Activated CD4-positive, alpha-beta T cell treated with anti-CD3 and anti-CD28 coated beads, Interleukin-2, amount 50 U/mL, for 4 hours (primary cell): ENCODE measurements at regions not wholly inside any gene's neighbourhood (a gene's known extent, or its start where the extent isn't known, plus 50 kb on each side); places are given as distances from the start of the nearest gene placed in this dataset.

Experiments used
- DNase-seq, 2 experiments: peaks; one replicate each; pipeline ENCODE4 v3.0.0-alpha.2; 2020

GRCh38 chr14:97539884-97540283, 742.7 kb downstream of the VRK1 start:
- DNase-seq, result no peak

DNA sequence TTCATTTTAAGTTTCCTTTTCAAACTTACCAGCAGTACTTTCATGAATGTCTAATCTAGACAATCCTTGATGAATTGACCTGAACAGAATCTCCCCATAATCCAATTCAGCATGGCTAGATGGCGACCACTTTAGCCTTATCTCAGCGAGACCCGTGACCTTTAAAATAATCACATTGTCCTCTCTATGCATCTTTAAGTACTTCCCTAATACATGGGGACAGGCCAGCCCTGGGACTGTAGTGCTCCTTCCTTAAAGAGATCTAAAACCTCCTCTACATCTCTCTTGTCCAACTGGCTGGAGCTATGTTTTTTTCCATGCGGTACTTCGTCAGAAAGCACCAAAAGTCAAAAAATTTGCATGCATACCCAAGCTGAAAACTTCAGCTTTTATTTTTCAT, 746.0 kb downstream of the VRK1 start:
- DNase-seq, result no peak

- DNase-seq, result no peak
Measured at GRCh38 chr14:97543816-97544215, 746.6 kb downstream of the VRK1 start.

DNA sequence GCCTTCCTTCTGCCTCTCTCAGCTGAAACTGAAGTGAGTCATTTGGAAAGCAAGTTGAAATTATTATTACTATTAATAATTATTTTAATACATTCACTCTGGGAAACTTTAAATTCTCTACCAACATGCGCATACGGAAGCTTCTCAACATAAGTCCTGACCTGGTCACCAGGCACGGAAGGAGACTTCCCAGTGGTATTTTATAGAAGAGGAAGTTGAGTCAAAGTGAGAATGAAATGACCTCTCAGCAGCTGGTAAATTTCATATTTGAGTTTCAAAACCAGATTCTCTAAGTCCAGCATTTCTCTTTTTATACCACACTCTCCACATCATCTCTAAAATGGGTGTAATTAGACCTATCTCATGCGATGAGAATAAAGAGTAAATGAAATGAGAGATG, 747.4 kb downstream of the VRK1 start:
- DNase-seq, result no peak

DNA sequence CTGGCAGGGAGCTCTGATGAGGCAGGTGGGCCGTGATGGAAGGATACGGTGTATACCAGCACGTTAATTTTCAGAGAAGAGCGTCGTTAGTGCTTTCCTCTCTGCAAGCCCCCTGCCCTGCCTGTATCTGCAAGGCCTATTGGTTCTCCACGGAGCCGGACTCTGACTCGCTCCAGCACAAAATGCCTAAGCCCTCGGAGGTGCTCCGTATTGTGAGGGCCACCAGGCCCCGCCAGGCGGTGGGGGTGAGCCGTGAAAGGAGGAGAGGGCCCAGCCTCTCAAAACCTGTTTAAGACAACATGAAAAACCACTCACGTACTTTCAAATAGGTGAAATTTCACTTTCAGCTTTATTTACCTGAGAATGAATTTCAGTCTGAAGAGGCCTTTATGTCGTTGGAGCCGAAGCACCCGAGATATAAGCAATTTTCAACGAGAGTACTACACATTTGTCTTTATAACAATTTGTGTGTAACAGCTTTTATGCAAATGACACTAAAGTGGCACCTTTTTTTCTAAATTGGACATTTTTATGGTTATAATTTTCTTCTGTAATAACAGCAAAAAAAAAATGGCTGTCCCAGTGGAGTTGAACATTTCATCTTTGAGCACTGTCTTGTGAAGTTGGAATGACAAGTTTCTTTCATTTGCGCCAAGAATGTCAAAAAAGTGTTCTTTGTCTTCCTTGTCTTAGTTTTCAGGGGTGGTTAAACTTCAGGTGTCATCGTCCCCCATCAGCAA, 749.5 kb downstream of the VRK1 start:
- no peak for DNase-seq

GRCh38 chr14:97550463-97550862, 753.3 kb downstream of the VRK1 start:
- no peak for DNase-seq

- DNase-seq, result no peak
Measured at GRCh38 chr14:97554597-97554996, 757.4 kb downstream of the VRK1 start.

DNA sequence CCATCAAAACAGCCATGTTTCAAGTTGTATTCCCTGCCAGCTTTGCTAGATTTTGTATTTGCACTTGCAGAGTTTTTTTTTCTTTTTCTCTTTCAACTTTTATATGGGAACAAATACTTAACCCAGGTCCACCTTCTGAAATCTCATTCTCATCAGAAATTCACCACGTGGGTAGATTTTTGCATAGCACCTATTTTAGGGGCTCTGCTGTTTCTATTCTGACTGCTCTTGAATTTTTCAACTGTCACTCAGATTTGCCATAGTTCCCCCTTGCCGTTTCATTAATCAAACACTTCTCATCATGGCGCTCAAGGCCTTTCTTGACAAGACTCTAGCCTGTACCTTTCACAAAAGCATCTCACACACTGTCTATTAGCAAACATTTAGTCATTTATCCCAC, 767.2 kb downstream of the VRK1 start:
- no peak for DNase-seq

DNA sequence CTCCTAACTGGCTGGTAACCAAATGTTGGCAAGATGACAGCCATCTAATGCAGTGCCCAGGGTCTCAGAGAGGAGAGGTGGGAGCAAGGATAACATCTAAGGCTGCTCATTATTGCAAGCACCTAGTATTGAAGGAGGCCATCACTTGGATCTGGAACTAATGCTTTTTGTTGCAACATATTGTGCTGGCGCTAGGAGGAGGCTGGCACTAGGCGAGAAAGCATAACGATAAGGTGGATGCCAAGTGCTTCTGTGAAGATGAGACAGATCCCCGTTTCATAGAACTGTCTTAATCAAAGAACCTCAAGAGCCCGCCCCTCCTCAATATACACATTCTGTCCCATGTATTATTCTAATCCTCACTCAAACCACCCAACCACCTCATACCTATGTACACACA, 774.0 kb downstream of the VRK1 start:
- DNase-seq, result no peak

GRCh38 chr14:97571866-97572555, 774.8 kb downstream of the VRK1 start:
- no peak for DNase-seq

DNA sequence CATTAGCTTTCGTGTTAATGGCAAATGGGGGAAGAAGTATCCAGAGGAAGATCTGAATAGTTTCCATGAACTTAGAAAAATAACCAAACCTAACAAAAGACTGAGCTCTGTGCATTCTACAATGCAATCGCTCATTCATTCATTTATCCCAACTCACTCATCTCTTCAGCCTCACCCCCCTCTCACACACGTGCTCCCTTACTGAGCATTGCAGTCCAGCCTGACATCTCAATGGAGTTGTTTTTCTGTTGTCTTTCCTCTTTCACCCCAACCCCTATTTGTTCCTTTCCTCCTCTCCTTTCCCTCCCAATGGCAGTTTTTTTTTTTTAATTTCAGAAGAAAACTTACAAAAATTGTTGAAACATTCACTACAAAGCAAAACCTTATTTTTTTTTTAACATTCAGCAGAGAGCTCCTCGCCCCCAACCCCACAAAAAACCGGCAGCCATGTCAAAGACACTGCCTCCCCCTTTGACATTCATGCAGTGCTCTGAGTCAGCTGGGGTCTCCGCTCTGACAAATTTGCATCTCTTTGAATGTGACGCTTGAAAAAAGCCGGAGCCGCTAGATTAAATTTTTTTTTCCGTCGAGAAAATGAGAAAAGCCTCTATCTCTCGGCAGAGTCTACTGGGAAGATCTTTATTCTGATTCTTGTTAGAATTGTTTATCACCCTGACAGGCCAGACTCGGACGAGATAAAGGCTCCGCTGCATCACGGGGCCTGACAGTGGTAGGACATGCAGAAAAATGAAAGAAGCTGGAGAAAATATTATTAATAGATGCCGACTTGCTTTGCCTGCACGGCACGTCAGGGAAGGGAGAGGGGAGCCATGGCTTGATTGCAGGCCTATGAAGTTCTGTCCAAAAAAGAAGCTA, 775.6 kb downstream of the VRK1 start:
- no peak for DNase-seq

DNA sequence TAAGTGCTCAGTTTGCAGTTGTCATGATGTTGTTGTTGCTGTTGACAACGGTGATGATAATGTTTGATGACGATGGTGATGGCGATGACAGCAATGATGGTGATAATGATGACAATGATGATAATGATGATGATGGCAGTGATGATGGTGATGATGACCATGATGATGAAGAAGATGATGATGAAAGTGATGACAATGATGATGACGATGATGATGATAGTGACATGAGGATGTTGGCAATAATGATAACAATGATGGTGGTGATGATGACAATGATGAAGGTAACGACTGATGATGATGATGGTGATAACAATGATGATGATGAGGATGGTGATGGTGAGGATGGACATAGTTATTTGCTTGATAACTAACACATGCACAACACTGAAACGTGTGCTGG, 778.5 kb downstream of the VRK1 start:
- no peak for DNase-seq

DNA sequence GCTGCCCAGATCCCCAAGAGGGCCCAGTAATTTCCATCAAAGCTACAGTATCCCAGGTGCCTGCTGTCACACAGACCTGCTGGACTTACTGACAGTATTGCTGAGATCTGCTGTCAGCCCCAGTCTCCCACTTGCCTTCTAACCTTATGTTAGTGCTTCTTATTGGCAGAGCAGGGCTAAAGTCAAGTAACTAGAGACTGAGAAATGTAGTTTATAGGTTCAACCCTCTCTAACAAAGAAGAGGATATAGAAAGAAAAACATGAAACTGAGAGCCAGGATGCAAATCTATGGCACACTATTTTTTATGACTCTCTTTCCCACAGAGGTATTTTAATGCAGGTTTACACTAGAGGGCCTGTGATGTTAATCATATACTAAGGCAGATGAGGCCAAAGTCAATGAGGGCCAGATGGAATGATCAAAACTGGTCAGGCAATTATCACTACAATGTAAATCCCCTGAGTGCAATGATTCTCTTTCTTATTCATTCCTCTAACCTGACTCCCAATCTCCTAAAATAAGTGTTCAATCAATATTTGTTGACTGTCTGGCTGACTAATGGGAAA, 781.9 kb downstream of the VRK1 start:
- no peak for DNase-seq

DNA sequence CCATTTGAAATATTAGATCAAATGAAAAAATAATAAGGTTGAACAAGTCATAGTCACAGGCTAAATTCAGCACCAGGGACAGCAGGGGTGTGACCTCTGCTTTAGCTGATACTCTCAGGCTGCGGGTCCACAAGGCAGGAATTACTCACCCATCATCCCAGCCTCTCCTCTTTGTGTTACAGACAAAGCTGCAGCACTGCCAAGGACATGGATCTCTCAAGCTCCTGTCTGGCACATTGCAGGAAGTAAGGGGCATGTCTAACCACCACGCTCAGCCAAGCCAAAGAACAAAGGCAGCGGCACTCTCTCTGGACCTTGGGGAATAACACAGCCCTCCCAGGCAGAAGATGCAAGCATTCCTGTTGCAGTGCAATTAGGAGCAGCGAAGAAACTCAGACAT, 783.8 kb downstream of the VRK1 start:
- no peak for DNase-seq

DNA sequence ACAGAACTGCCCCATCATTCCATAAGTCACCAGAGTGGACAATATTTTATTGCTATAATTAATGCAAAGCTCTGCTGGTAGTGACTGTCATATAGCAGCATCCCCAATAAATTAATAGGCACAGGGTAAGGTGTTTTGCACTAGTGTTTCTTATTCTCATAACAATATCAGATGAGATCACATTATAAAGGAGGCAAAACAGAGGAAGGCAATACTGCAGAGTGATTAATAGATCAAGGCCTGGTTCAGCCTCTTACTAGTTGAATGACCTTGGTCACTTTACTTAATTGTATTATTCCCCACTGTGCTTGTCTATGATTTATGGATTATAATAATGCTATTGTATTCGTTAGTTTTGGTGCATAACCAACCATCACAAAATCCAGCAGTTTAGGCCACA, 784.8 kb downstream of the VRK1 start:
- DNase-seq, result no peak

DNA sequence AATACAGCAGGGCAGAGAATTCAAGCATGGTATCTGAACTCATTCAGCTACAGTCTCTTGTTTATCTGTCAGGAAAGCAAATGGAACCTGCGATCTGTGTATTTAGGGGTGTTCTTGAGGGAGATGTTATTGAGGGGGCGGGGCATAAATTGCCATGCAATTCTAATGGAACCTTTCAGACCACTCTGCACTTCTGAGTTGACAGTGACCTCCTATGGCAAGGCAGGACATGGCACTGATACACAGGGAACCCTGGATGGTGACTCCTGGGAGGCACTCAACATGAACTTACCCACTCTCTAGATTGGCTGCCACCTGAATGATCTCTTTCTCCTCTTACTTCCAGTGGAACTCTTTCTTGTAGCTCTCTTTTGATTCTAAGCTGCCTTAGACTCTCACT, 787.3 kb downstream of the VRK1 start:
- DNase-seq, result no peak

- DNase-seq, result no peak
Measured at GRCh38 chr14:97592341-97592980, 795.3 kb downstream of the VRK1 start.

GRCh38 chr14:97594306-97594705, 797.1 kb downstream of the VRK1 start:
- no peak for DNase-seq

GRCh38 chr14:97602438-97603117, 805.4 kb downstream of the VRK1 start:
- DNase-seq, result peak; percentile 50 to 52

- DNase-seq, result peak; percentile 19 to 25
Measured at GRCh38 chr14:97603201-97603600, 806.0 kb downstream of the VRK1 start.

GRCh38 chr14:97604731-97605130, 807.5 kb downstream of the VRK1 start:
- DNase-seq, result no peak

DNA sequence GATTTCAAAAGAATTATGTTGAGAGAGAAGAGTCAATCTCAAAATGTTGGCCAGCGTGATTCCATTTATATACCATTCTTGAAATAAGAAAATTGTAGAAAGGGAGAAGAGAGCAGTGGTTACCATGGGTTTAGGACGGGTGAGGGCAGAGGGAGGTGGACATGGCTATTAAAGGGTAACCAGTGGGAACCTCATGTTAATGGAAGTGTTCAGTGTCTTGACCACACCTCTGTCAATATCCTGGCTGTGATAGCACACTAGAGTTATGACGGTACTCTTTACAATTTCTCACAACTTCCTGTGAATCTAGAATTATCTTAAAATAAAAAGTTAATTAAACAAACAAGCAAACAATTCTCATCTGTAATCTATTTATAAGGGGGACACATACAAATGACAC, 821.2 kb downstream of the VRK1 start:
- DNase-seq, result no peak
